A673 (cell line): ENCODE measurements at regions not wholly inside any gene's neighbourhood (a gene's known extent, or its start where the extent isn't known, plus 50 kb on each side); places are given as distances from the start of the nearest gene placed in this dataset.
A peak's percentile ranks its signal among the peaks of the same experiment; 100 is the strongest.

ENCODE experiments used
- BruUV-seq: library from RNA; stranded (reverse); fragments of 400-500 nt; replicated peaks from 2 replicates; lab custom pipeline; 2021; lab: Mats Ljungman, UMichigan
- CTCF ChIA-PET: fragments of 300-600 bp; sonication (Branson Sonifier 250); formaldehyde crosslinking; loops from one replicate; lab custom pipeline; 2022; ENCODE audit warnings: antibody characterized with exemption; lab: Charles Lee
- POLR2A ChIA-PET: fragments of 300-600 bp; sonication (Branson Sonifier 250); formaldehyde crosslinking; loops from one replicate; lab custom pipeline; 2022; ENCODE audit warnings: antibody characterized with exemption; ENCODE audit not compliant: low non-redundant PET; lab: Charles Lee
- DNase-seq: peaks from one replicate; pipeline ENCODE4 v3.0.0-alpha.2; 2015; ENCODE audit warnings: low spot score
- H3K27ac ChIP-seq: fragments of 200-600 bp; sonication (generic); 2 replicates; pipeline ENCODE4 v1.5.1; 2016; ENCODE audit warnings: mixed run types, low read depth, mild to moderate bottlenecking, mixed read lengths, antibody characterized with exemption, low read length; ENCODE audit not compliant: poor library complexity, severe bottlenecking
- H3K27me3 ChIP-seq: fragments of 200-600 bp; sonication (generic); replicated peaks from 2 replicates; pipeline ENCODE4 v1.6.1; 2017; ENCODE audit warnings: mixed run types, low read depth, mild to moderate bottlenecking, mixed read lengths, antibody characterized with exemption, low read length; ENCODE audit not compliant: insufficient read depth, poor library complexity
- H3K36me3 ChIP-seq: fragments of 200-600 bp; sonication (generic); 2 replicates; pipeline ENCODE4 v1.6.1; 2016; ENCODE audit warnings: mixed run types, mild to moderate bottlenecking, mixed read lengths, antibody characterized with exemption, low read length; ENCODE audit not compliant: insufficient read depth, poor library complexity, severe bottlenecking
- H3K4me1 ChIP-seq: fragments of 200-600 bp; sonication (generic); 2 replicates; pipeline ENCODE4 v1.6.1; 2017; ENCODE audit warnings: mixed run types, mild to moderate bottlenecking, mixed read lengths, antibody characterized with exemption, low read length; ENCODE audit not compliant: insufficient read depth, poor library complexity, severe bottlenecking
- H3K4me3 ChIP-seq: fragments of 200-600 bp; sonication (generic); 2 replicates; pipeline ENCODE4 v1.5.1; 2016; ENCODE audit warnings: low read depth, mixed run types, mild to moderate bottlenecking, mixed read lengths, low read length; ENCODE audit not compliant: poor library complexity, severe bottlenecking
- H3K9me3 ChIP-seq: fragments of 200-600 bp; sonication (generic); 2 replicates; pipeline ENCODE4 v1.6.1; 2016; ENCODE audit warnings: mixed run types, low read depth, mild to moderate bottlenecking, mixed read lengths, antibody characterized with exemption, low read length; ENCODE audit not compliant: poor library complexity, severe bottlenecking
- CTCF ChIP-seq: fragments of 300-800, 200-600 bp; sonication (generic); conservative IDR thresholded peaks from 2 replicates; pipeline ENCODE4 v1.5.1; 2017; ENCODE audit warnings: low read depth, mild to moderate bottlenecking, antibody characterized with exemption, low read length, moderate library complexity, mixed read lengths
- EZH2 ChIP-seq: fragments of 200-600 bp; sonication (generic); IDR thresholded peaks from 2 replicates; pipeline ENCODE4 v1.6.1; 2017; ENCODE audit warnings: borderline replicate concordance, low read depth, mild to moderate bottlenecking, mixed read lengths, antibody characterized with exemption, low read length; ENCODE audit not compliant: poor library complexity, severe bottlenecking
- intact Hi-C: fragments of 100-400 bp; cut with micrococcal nuclease; formaldehyde crosslinking; loops from one replicate; pipeline ENCODE4 v1.10.0; 2022; ENCODE audit not compliant: unreplicated experiment

- TF ChIP-seq EZH2 (no peak), CTCF (no peak)
- ChIA-PET POLR2A (no interaction called here), CTCF (no interaction called here)
- no peak overlapping the region for H3K27ac ChIP-seq
- H3K4me1 ChIP-seq = no peaks in the 10 kb centered on the region
- no peak for DNase-seq
- intact Hi-C loops = no loop called here
- no peaks in the 10 kb centered on the region for H3K36me3 ChIP-seq
- H3K27me3 ChIP-seq = no peaks in the 10 kb centered on the region
- BruUV-seq = no TSS peak
- no peaks in the 10 kb centered on the region for H3K9me3 ChIP-seq
- no peak overlapping the region for H3K4me3 ChIP-seq
These were observed 171.6 kb downstream of the TMX3 start for GRCh38 chr18:68543344-68543743.

DNA sequence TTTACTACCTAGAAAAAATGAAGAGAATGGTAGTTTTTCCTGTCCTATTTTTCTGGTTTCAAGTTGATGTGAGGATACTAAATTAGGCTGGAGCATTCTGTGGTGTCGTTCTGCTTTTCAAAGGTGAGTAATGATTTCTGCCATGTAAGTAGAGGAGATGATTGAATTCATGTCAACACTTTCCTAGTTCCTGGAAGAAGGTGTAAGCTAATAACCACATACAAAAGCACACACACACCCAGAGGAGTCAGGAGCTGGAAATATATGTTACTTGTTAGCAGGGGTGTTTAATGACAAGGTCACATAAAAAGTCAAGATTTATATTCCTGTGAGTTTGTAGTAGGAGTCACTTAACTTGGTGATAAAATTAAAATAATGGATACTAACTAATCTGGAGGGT is 172.1 kb downstream of the TMX3 start:
- no peak for DNase-seq
- no peaks in the 10 kb centered on the region for H3K4me1 ChIP-seq
- no peaks in the 10 kb centered on the region for H3K9me3 ChIP-seq
- H3K36me3 ChIP-seq = no peaks in the 10 kb centered on the region
- ChIA-PET POLR2A (no interaction called here), CTCF (no interaction called here)
- H3K27me3 ChIP-seq = no peaks in the 10 kb centered on the region
- H3K27ac ChIP-seq = no peak overlapping the region
- H3K4me3 ChIP-seq = no peak overlapping the region
- no peak for TF ChIP-seq EZH2
- TF ChIP-seq CTCF = no peak
- no TSS peak for BruUV-seq
- intact Hi-C loops = no loop called here

DNA sequence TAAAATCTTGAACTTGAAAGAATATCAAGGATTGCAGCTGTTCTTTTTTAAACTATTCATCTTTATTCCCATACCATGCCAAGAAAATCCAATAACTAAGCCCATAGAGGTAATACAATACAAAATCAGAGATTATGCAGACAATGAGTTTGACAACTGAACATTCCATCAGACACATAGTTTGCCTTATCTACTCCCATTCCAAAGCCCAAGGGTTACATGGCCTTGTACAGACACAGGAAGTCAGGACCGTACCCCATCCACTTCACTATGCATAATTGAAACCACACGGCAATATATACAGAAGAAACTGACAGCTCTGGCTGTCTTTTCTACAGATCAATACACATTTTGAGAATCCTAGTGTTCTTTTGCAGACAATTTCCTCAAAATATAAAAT is 181.3 kb downstream of the TMX3 start:
- Histone ChIP-seq H3K36me3 (no peaks in the 10 kb centered on the region), H3K4me1 (peaks cover 6% of the 10 kb centered on the region), H3K27me3 (no peaks in the 10 kb centered on the region), H3K9me3 (no peaks in the 10 kb centered on the region), H3K27ac (no peak overlapping the region), H3K4me3 (no peak overlapping the region)
- DNase-seq = peak; percentile 32
- intact Hi-C loops = no loop called here
- POLR2A ChIA-PET = no interaction called here
- CTCF ChIA-PET = no interaction called here
- TF ChIP-seq EZH2 (no peak), CTCF (no peak)
- BruUV-seq = no TSS peak
